CD14-positive monocyte (primary cell): ENCODE measurements at regions not wholly inside any gene's neighbourhood (a gene's known extent, or its start where the extent isn't known, plus 50 kb on each side); places are given as distances from the start of the nearest gene placed in this dataset.

Experiments used
- DNase-seq, 3 donors: peaks; one replicate each; pipeline ENCODE4 v3.0.0-alpha.2; 2011 to 2022
- H2AFZ ChIP-seq: 2 replicates; pipeline ENCODE4 v1.6.0; 2012; ENCODE audit warnings: mild to moderate bottlenecking, low read depth, low read length, inconsistent platforms; ENCODE audit not compliant: insufficient read depth, poor library complexity, severe bottlenecking
- H3K27ac ChIP-seq, 2 donors: 1 replicate in 1 of 2; 2 replicates in 1 of 2; pipeline ENCODE4 v1.5.1; 2012 to 2013; ENCODE audit warnings: low read length in 2 of 2, control low read depth in 1 of 2, inconsistent platforms in 1 of 2, low read depth in 1 of 2, mild to moderate bottlenecking in 1 of 2
- H3K27me3 ChIP-seq, 2 donors: one replicate each; pipeline versions ENCODE4 v1.6.0 to v1.6.1; 2011 to 2013; ENCODE audit warnings: low read length in 2 of 2; ENCODE audit not compliant: control insufficient read depth in 2 of 2, insufficient read depth in 2 of 2
- H3K36me3 ChIP-seq, 2 donors: replicated peaks in 1 of 2; 1 replicate in 1 of 2; 2 replicates in 1 of 2; pipeline versions ENCODE4 v1.5.1 to v1.6.1; 2012 to 2013; ENCODE audit warnings: low read length in 2 of 2, control low read depth in 1 of 2, inconsistent platforms in 1 of 2, mild to moderate bottlenecking in 1 of 2; ENCODE audit not compliant: insufficient read depth in 2 of 2, control insufficient read depth in 1 of 2
- H3K4me1 ChIP-seq, 2 donors: 1 replicate in 1 of 2; 2 replicates in 1 of 2; pipeline versions ENCODE4 v1.5.1 to v1.6.1; 2012 to 2013; ENCODE audit warnings: low read length in 2 of 2, control low read depth in 1 of 2, inconsistent platforms in 1 of 2, mild to moderate bottlenecking in 1 of 2, moderate library complexity in 1 of 2; ENCODE audit not compliant: insufficient read depth in 2 of 2, control insufficient read depth in 1 of 2
- H3K4me2 ChIP-seq: replicated peaks from 2 replicates; pipeline ENCODE3; 2012; ENCODE audit warnings: low read length, moderate library complexity, mild to moderate bottlenecking; ENCODE audit not compliant: poor library complexity, severe bottlenecking; ENCODE audit errors: extremely low read depth
- H3K4me3 ChIP-seq, 3 experiments: fragments of 200-600 bp in 1 of 3; sonication (generic) in 1 of 3; replicated peaks in 1 of 3; 1 replicate in 2 of 3; 2 replicates in 1 of 3; pipeline ENCODE4 v1.5.1; 2011 to 2013; ENCODE audit warnings: low read length in 3 of 3, mild to moderate bottlenecking in 3 of 3, control low read depth in 2 of 3, low read depth in 2 of 3, inconsistent platforms in 1 of 3, moderate library complexity in 1 of 3
- H3K79me2 ChIP-seq: 2 replicates; pipeline ENCODE4 v1.6.0; 2012; ENCODE audit warnings: mild to moderate bottlenecking, control low read depth, inconsistent platforms, low read length, moderate library complexity; ENCODE audit not compliant: insufficient read depth
- H3K9ac ChIP-seq: 2 replicates; pipeline ENCODE4 v1.6.0; 2017; ENCODE audit warnings: low read length, mild to moderate bottlenecking; ENCODE audit not compliant: insufficient read depth, poor library complexity, severe bottlenecking
- H3K9me3 ChIP-seq, 2 donors: replicated peaks in 1 of 2; 1 replicate in 1 of 2; 2 replicates in 1 of 2; pipeline versions ENCODE4 v1.5.1 to v1.6.1; 2012 to 2013; ENCODE audit warnings: low read length in 2 of 2, control low read depth in 1 of 2; ENCODE audit not compliant: control insufficient read depth in 1 of 2, insufficient read depth in 1 of 2
- H4K20me1 ChIP-seq: 2 replicates; pipeline ENCODE4 v1.6.0; 2012; ENCODE audit warnings: mild to moderate bottlenecking, low read length, control low read depth, moderate library complexity; ENCODE audit not compliant: insufficient read depth
- H3K27ac Mint-ChIP-seq, 7 donors: one replicate each; pipeline ENCODE4 v1.8.0; 2020; ENCODE audit warnings: mild to moderate bottlenecking in 7 of 7, mixed read lengths in 7 of 7, moderate library complexity in 6 of 7, inconsistent platforms in 2 of 7
- H3K27me3 Mint-ChIP-seq, 3 donors: one replicate each; pipeline ENCODE4 v1.8.0; 2021 to 2022; ENCODE audit warnings: low read depth in 3 of 3, mild to moderate bottlenecking in 3 of 3, mixed read lengths in 3 of 3, moderate library complexity in 3 of 3, inconsistent platforms in 1 of 3
- H3K36me3 Mint-ChIP-seq, 2 donors: one replicate each; pipeline ENCODE4 v1.8.0; 2020; ENCODE audit warnings: mixed read lengths in 2 of 2, inconsistent platforms in 1 of 2, mild to moderate bottlenecking in 1 of 2
- H3K4me1 Mint-ChIP-seq: one replicate; pipeline ENCODE4 v1.8.0; 2020; ENCODE audit warnings: mild to moderate bottlenecking, mixed read lengths
- H3K4me3 Mint-ChIP-seq, 2 donors: one replicate each; pipeline ENCODE4 v1.8.0; 2020; ENCODE audit warnings: mild to moderate bottlenecking in 2 of 2, mixed read lengths in 2 of 2, moderate library complexity in 1 of 2
- H3K9me3 Mint-ChIP-seq, 7 donors: one replicate each; pipeline ENCODE4 v1.8.0; 2020 to 2022; ENCODE audit warnings: mixed read lengths in 7 of 7, mild to moderate bottlenecking in 6 of 7, moderate library complexity in 6 of 7, inconsistent platforms in 2 of 7
- WGBS: methylation state at CpG from one replicate; pipeline ENCODE4 v1.1.5; 2013; ENCODE audit warnings: missing lambda C conversion rate; ENCODE audit not compliant: insufficient coverage; 5-methylcytosine and 5-hydroxymethylcytosine counted together
- intact Hi-C, 2 donors: fragments of 100-400 bp; cut with micrococcal nuclease; formaldehyde crosslinking; loops; one replicate each; pipeline versions ENCODE4 v1.15.0 to v1.15.1; 2023
- TF ChIP-seq, protein P1 (sequence below): fragments of 200-600 bp; IDR thresholded peaks from one replicate; pipeline ENCODE4 v1.8.0; 2022; ENCODE audit warnings: antibody characterized with exemption, mild to moderate bottlenecking

DNA sequence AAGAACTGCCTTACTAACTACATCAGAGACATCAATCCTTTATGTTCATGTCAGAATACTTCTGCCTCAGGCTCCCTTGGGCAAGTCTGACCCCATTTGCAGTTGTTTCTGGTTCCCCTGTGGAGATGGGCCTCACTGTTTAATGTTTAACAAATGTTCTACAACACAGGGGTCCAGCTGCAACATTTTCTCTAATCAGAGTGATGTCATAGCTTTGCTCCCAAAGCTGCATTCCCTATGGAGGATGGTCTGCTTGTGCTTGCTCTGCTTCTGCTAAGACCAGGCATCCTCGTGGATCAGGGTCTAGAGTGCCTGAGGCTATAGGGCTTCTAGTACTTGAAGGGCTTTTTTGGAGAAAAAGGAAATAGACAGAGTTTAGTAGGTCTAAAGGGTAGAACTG, 1071.2 kb downstream of the TTLL7 start:
- Mint-ChIP-seq H3K27ac (no peak overlapping the region), H3K9me3 (peaks cover 0 to 4% (median 3%) of the 10 kb centered on the region in 7 donors), H3K36me3 (no peaks in the 10 kb centered on the region), H3K4me3 (no peak overlapping the region), H3K27me3 (no peaks in the 10 kb centered on the region), H3K4me1 (no peaks in the 10 kb centered on the region)
- Histone ChIP-seq H3K27ac (no peak overlapping the region), H3K4me1 (no peaks in the 10 kb centered on the region), H3K9ac (no peak overlapping the region), H2AFZ (no peak overlapping the region), H3K27me3 (no peaks in the 10 kb centered on the region), H3K9me3 (peaks cover 0 to 2% of the 10 kb centered on the region in 2 donors), H3K4me2 (no peak overlapping the region), H3K4me3 (no peak overlapping the region), H3K36me3 (no peaks in the 10 kb centered on the region), H4K20me1 (no peaks in the 10 kb centered on the region), H3K79me2 (no peaks in the 10 kb centered on the region)
- 67% methylated on average over 1 of the region's 1 CpG for WGBS
- intact Hi-C loops = no loop called here
- no peak for DNase-seq
- TF ChIP-seq, protein P1, sequence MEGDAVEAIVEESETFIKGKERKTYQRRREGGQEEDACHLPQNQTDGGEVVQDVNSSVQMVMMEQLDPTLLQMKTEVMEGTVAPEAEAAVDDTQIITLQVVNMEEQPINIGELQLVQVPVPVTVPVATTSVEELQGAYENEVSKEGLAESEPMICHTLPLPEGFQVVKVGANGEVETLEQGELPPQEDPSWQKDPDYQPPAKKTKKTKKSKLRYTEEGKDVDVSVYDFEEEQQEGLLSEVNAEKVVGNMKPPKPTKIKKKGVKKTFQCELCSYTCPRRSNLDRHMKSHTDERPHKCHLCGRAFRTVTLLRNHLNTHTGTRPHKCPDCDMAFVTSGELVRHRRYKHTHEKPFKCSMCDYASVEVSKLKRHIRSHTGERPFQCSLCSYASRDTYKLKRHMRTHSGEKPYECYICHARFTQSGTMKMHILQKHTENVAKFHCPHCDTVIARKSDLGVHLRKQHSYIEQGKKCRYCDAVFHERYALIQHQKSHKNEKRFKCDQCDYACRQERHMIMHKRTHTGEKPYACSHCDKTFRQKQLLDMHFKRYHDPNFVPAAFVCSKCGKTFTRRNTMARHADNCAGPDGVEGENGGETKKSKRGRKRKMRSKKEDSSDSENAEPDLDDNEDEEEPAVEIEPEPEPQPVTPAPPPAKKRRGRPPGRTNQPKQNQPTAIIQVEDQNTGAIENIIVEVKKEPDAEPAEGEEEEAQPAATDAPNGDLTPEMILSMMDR = no peak

DNA sequence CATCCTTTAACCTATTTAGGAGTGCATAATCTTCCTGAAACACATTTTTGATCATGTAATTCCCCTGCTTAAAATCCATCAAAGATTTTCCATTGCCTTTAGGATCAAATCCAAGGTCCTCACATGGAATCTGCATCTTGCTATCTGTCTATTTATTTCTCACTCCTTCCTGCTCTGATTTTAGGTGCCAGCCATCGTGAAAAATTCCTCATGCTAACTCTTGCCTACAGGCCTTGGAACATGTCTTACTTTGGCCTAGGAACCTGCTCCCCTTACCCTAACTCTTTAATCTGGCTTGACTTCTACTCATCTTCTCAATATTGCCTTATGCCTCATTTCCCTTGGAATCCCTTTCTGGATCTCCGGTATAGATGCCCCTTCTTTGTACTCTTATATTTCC, 1074.3 kb downstream of the TTLL7 start:
- no peak for DNase-seq
- Histone ChIP-seq H3K4me2 (no peak overlapping the region), H3K27me3 (no peaks in the 10 kb centered on the region), H3K4me1 (no peaks in the 10 kb centered on the region), H3K36me3 (no peaks in the 10 kb centered on the region), H3K27ac (no peak overlapping the region), H3K9ac (no peak overlapping the region), H2AFZ (no peak overlapping the region), H4K20me1 (no peaks in the 10 kb centered on the region), H3K9me3 (peaks cover 0 to 2% of the 10 kb centered on the region in 2 donors), H3K4me3 (no peak overlapping the region), H3K79me2 (no peaks in the 10 kb centered on the region)
- Mint-ChIP-seq H3K4me3 (no peak overlapping the region), H3K4me1 (no peaks in the 10 kb centered on the region), H3K9me3 (peaks cover 0 to 4% (median 3%) of the 10 kb centered on the region in 7 donors), H3K27ac (no peak overlapping the region), H3K36me3 (no peaks in the 10 kb centered on the region), H3K27me3 (no peaks in the 10 kb centered on the region)
- intact Hi-C loops = no loop called here
- WGBS = 90% methylated on average over 2 of the region's 2 CpGs
- TF ChIP-seq, protein P1 = no peak
